GM21423 (cell line): ENCODE measurements at regions not wholly inside any gene's neighbourhood (a gene's known extent, or its start where the extent isn't known, plus 50 kb on each side); places are given as distances from the start of the nearest gene placed in this dataset.

Source experiments
- ATAC-seq: cut with Tn5 transposase; IDR thresholded peaks from one replicate; pipeline ENCODE4 v1.9.1; 2021; ENCODE audit warnings: mild to moderate bottlenecking, moderate library complexity; ENCODE audit not compliant: unreplicated experiment

DNA sequence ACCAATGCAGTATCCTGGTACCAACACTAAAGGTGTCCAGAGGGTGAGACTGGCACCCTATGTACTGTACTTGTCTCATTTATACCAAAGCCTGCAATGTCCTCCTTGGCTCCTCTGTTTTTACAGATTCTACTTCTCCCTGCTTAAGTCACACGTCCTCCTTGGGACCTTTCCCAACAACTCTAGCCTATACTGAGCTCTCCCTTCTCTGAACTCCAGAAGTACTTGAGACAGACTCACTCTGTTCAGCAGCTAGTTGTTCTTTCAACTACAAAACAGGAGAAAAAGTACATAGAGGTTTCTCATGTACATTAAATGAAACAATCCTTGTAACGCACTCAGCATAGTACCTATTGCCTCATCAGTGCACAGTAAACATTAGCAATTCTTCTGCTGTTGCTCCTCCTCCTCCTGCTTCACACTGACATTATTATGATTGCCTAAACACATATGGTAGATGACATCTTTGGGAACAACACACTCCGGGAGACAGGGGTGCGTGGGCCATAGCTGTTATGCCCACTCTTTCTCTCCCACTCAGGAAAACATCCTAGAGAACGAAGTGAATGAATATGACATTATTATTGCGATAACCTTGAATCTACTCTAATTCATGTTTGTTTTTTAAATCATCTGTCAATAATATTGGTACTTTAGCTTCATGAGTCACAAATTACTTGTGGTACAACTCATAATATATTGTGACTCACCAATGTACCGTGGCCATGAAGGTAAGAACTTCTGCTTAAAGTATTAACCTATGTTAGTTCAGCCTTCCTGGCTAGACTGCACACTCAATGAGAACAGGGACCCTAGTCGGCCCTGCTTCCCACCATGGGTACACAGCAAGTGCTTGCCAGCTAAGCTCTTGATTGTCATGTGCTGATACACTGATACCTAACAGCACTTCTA lies 180.3 kb upstream of the ADRA1B start:
- no peak for ATAC-seq

DNA sequence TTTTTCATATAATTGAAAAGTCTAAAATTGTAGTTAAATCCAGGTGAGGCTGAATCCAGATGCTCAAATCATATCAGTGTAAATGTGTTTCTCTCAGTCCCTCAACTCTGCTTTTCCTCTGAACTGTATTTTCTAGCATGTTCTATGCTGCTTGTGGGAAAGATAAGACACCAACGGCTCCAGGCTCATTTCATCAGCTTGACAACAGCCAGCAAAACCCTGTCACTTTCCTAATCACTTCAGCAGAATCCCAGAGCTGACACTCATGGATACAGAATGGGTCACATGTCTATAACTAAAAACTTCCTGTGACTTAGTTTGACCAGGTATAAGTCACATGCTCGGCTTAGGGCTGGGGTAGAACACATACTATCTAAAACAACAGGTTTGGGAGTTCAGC lies 179.4 kb upstream of the ADRA1B start:
- ATAC-seq: no peak

- ATAC-seq: no peak
Observed at GRCh38 chr5:159737263-159737662, 179.0 kb upstream of the ADRA1B start.

DNA sequence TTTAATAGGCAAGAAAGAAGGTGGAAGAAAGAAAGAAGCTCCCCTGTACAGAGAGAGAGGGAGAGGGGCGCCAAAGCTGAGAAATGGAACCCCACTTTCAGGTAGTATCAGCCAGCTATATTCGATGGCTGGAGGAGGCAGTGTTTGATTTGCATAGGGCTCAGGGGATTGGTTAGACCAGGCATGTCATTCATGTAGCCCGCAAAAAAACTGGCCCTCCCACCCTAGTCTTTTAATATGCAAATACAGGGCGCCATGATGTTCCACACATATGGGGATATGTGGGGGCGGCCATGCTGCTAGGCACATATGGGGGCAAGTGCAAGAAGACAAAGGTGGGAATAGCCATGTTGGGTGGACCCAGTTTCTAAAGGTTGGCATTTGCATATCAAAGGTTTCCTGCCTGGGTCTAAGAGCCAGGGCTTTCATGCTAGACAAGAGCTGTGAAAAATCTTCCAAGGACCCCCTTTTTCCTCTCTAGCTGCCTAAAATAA lies 174.4 kb upstream of the ADRA1B start:
- ATAC-seq: no peak

GRCh38 chr5:159743234-159743633 lies 173.0 kb upstream of the ADRA1B start:
- no peak for ATAC-seq

GRCh38 chr5:159746707-159747106 lies 169.6 kb upstream of the ADRA1B start:
- no peak for ATAC-seq

GRCh38 chr5:159749146-159749545 lies 167.1 kb upstream of the ADRA1B start:
- ATAC-seq: no peak

GRCh38 chr5:159750226-159750625 lies 166.1 kb upstream of the ADRA1B start:
- ATAC-seq: no peak

DNA sequence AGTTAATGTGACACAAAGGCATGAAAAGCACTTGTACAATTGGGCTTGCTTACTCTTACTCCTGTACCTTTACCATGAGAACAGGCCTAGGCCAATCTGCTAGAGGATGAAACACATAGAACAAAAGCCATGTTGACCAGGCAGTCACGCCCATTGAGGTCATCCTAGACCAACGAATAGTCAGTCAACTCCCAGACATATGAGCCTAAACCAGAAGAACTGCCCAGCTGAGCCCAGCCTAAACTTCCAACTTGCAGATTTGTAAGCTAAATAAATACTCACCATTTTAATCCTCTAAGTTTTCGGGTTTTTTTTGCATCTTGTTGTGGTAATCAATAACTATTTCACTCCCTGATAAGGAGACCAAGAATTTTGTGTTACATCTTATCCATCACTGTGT lies 164.8 kb upstream of the ADRA1B start:
- ATAC-seq: no peak

DNA sequence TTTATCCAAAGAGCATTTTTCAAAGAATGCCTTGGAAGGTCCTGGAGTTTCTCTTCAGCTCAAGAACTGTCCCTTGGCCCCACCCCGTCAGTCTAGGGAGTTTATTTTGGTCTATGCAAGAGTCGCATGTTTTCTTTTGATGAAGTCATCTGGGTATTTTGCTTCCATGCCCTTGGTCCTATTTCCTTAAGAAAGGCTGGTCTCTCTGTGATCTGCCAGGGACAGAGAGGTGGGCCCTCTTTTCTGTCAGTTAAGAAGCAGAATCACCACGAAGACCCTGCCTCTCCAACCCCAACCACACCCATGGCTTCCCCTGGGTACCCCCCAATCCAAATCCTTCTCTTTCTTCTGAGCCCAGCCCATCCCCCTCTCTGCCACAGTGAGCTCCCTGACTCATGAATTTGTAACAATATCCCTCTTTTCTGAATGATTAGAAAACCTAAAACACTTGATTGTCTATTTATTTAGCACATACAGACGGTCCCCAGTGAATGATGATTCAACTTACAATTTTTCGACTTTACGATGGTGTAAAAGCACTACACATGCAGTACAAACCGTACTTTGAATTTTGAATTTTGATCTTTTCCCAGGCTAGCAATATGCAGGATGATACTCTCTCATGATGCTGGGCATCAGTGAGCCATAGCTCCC lies 163.5 kb upstream of the ADRA1B start:
- ATAC-seq: no peak

DNA sequence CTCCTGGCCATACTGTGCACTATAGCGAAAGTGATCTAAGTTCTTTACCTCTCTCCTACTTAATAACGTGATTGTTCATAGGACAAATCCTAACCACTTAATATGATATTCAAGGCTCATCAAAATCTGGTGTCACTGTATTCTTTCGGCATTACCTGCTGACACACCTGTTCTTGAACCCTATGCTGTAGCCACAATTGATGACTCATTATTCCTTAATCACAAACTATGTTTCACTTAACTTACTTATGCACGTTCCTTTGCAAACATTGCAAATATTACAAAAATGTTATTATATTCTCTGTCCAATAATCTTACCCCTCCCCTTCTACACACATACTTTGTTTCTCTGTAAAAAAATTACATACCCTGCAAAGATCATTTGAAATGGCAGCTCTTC lies 158.1 kb upstream of the ADRA1B start:
- no peak for ATAC-seq

- no peak for ATAC-seq
Observed at GRCh38 chr5:159759791-159760290, 156.4 kb upstream of the ADRA1B start.

- no peak for ATAC-seq
Observed at GRCh38 chr5:159762921-159763320, 153.4 kb upstream of the ADRA1B start.

GRCh38 chr5:159763562-159763961 lies 152.7 kb upstream of the ADRA1B start:
- no peak for ATAC-seq

DNA sequence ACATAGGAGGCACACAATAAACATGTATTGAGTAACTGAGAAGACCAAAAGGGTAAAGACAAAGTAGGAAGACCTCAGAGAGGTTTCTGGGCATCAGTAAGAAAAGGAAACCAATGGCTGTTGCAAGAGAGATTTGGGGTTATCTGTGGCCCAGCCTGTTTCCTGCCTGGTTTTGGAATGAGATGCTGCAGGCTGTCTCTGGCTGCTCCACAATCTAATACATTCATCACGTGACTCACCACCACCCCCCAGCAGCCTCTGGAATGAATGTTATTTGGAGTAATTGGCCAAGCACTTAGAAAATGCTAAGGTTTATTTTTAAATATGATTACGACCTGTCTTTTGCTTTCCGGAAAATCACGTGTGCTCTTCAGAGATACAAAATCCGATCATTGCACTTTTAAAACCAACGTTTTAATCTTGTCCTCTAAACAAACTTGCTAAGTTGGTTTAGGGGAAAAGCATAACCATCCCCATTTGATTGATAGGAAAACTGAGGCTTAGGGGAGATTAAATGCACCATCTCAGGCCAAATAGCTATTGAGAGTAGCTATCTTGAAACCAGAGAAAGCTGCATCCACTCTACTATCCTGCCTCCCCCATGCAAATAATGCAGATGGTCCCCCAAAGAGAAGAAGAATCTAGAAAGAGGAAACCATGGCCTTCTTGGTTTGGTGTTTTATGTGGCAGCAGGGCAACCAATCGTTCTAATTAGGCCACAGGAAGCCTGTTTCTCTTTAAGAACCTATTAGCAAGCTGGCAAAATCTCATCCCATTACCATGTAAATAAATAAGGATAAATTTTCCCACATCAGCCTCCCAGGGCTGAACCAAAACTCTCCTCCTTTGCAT lies 151.8 kb upstream of the ADRA1B start:
- no peak for ATAC-seq

DNA sequence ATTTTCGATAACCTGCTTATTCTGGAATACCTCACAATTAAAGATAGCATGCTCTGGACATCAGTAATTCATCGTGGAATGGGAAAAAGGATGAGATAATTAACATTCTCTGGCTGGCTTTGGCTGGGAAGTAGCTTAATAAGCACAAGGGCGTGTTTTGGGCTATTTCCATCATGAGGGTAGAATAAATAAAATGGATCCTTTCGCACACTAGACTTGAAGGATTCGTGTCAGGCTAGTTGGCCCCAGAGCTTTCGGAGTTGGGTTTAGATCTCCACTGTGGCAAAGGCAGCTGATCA lies 151.2 kb upstream of the ADRA1B start:
- no peak for ATAC-seq

- no peak for ATAC-seq
Observed at GRCh38 chr5:159765760-159766517, 150.3 kb upstream of the ADRA1B start.

DNA sequence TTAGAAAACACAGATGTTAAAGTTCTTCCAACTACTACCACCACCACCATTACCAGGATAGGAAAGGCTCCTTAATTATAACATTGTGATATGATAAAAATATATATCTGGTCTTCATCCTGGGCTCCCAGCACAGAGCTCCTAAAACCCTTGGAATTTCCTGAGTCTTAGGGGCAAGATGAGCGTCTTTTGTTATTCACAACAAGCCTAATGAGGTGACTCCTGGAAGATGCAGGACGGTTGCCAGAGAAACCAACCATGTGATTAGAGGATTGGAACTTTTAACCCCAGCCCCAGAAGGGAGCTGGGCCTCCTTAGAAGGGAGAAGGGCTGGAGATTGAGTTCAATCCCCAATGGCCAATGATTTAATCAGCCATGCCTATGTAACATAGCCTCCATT lies 148.0 kb upstream of the ADRA1B start:
- no peak for ATAC-seq

- no peak for ATAC-seq
Observed at GRCh38 chr5:159772698-159773061, 143.6 kb upstream of the ADRA1B start.

DNA sequence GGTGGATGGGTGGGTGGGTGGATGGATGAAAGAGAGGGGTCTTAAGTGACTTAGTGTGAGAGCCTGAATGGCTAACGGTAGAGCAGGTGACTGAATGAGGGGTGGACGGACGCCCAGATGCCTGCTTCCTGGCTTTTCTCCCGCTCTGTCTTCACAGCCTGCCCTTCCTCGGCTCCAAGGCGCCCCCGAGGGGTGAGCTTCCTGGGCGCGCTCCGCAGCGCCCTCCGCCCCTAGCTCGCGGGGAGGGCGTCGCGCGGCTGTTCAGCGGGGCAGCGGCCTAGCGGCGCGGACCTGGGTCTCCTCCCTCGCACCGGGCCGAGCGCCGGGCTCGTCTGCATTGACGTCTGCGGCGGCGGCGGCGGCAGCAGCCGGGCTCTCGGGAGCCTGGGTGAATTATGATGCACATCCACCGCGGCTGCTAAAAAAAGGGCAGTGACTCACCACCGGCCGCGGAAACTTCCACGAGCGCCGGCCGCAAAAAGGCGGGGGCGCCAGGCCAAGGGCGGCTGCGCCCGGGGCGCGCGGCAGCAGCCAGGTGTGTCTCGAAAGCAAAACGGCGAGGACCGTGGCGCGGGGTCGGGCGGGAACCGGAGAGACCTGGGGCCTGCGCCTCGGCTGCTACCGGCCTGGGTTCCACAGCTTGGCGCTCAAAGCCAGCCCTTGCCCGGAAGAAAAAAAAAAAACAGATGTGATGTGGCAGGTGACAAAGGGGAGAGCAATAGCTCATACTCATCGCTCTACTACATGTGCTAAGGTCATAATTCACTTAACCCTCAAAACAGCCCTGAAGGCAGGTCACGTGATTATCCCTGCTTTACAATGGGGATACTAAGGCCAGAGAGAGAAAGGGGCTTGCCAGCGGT lies 143.0 kb upstream of the ADRA1B start:
- ATAC-seq: peak; percentile 85
